ENCODE measurements at regions not wholly inside any gene's neighbourhood (a gene's known extent, or its start where the extent isn't known, plus 50 kb on each side); places are given as distances from the start of the nearest gene placed in this dataset.

GRCh38 chr1:212212906-212213305, 72.3 kb upstream of the PPP2R5A start:
- H3K4me1 ChIP-seq (ENCODE audit: insufficient read depth, low read length), result no peaks in the 10 kb centered on the region
- H3F3A ChIP-seq (ENCODE audit: low read length, unreplicated experiment), result no peaks in the 10 kb centered on the region
- peaks cover 7% of the 10 kb centered on the region; the same call in 1 of the 2 replicates for H3K27me3 ChIP-seq (ENCODE audit: low read length)
- H3K9me3 ChIP-seq (ENCODE audit: low read length), result no peaks in the 10 kb centered on the region
- no peaks in the 10 kb centered on the region for H3K79me2 ChIP-seq (ENCODE audit: low read length)
- H3K4me3 ChIP-seq (ENCODE audit: low read length), result no peak overlapping the region
- no peaks in the 10 kb centered on the region for H3K9me2 ChIP-seq (replicated peaks; ENCODE audit: low read length)
- TF ChIP-seq EZH2 (IDR thresholded peaks at IDR 0.05; ENCODE audit: low read length, unreplicated experiment), result no peak
- TF ChIP-seq, protein P1, sequence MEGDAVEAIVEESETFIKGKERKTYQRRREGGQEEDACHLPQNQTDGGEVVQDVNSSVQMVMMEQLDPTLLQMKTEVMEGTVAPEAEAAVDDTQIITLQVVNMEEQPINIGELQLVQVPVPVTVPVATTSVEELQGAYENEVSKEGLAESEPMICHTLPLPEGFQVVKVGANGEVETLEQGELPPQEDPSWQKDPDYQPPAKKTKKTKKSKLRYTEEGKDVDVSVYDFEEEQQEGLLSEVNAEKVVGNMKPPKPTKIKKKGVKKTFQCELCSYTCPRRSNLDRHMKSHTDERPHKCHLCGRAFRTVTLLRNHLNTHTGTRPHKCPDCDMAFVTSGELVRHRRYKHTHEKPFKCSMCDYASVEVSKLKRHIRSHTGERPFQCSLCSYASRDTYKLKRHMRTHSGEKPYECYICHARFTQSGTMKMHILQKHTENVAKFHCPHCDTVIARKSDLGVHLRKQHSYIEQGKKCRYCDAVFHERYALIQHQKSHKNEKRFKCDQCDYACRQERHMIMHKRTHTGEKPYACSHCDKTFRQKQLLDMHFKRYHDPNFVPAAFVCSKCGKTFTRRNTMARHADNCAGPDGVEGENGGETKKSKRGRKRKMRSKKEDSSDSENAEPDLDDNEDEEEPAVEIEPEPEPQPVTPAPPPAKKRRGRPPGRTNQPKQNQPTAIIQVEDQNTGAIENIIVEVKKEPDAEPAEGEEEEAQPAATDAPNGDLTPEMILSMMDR (conservative IDR thresholded peaks at IDR 0.05; ENCODE audit: low read depth, low read length), result no peak
- TF ChIP-seq EZH2phosphoT487 (IDR thresholded peaks at IDR 0.05; ENCODE audit: borderline replicate concordance, low read length), result no peak
- DNase-seq (no peak), ATAC-seq (no peak)
- H3K27ac ChIP-seq (ENCODE audit: low read length), result no peak overlapping the region
- H3K9ac ChIP-seq (ENCODE audit: low read length), result no peak overlapping the region
- no TSS peak for BruUV-seq (replicated peaks)
- no peak overlapping the region for H2AFZ ChIP-seq (ENCODE audit: low read length)
- intact Hi-C loops (cut with micrococcal nuclease), result no loop called here
- H3K36me3 ChIP-seq (ENCODE audit: low read depth, low read length), result no peaks in the 10 kb centered on the region
- no peaks in the 10 kb centered on the region for H4K20me1 ChIP-seq (ENCODE audit: low read length)
- H3K4me2 ChIP-seq (ENCODE audit: low read length), result no peak overlapping the region
- ChIA-PET CTCF (no interaction called here), POLR2A (ENCODE audit: unreplicated experiment) (interaction anchor here (0.6 kb wide), 1 partner anchor 143 kb away, joined by 19 read pairs; no protein-coding TSS in a partner anchor)

- CTCF ChIA-PET, result no interaction called here
- no peaks in the 10 kb centered on the region for H3K9me2 ChIP-seq (replicated peaks; ENCODE audit: low read length)
These were observed 71.4 kb upstream of the PPP2R5A start for GRCh38 chr1:212213784-212214183.

DNA sequence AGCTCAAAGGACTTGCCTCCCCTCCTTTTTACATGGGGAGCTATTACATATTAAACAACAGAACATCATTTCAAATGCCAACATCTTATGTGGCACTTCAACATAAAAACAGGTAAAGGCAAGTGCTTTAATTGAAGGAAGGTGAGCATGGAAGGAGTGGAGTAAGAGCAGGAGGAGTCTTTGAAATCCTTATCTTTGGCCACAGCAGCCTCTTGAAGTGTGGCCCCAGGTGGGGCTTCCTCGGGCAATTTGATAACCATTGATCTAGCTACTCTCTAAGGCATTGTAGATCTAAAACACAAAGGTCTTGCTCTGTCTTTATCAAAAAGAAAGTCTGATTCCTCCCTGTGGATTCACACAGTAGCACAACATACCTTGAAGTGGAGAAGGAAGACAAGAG, 70.9 kb upstream of the PPP2R5A start:
- Histone ChIP-seq H3K4me1 (ENCODE audit: insufficient read depth, low read length) (no peaks in the 10 kb centered on the region), H3K79me2 (ENCODE audit: low read length) (no peaks in the 10 kb centered on the region), H3K36me3 (ENCODE audit: low read depth, low read length) (no peaks in the 10 kb centered on the region), H3K9me2 (replicated peaks; ENCODE audit: low read length) (no peaks in the 10 kb centered on the region), H3K4me3 (ENCODE audit: low read length) (no peak overlapping the region), H3K27ac (ENCODE audit: low read length) (no peak overlapping the region), H2AFZ (ENCODE audit: low read length) (no peak overlapping the region), H3K27me3 (ENCODE audit: low read length) (peaks cover 7% of the 10 kb centered on the region; the same call in 1 of the 2 replicates), H3F3A (ENCODE audit: low read length, unreplicated experiment) (no peaks in the 10 kb centered on the region), H3K4me2 (ENCODE audit: low read length) (no peak overlapping the region), H3K9me3 (ENCODE audit: low read length) (no peaks in the 10 kb centered on the region), H3K9ac (ENCODE audit: low read length) (no peak overlapping the region), H4K20me1 (ENCODE audit: low read length) (no peaks in the 10 kb centered on the region)
- TF ChIP-seq EZH2phosphoT487 (IDR thresholded peaks at IDR 0.05; ENCODE audit: borderline replicate concordance, low read length), result no peak
- TF ChIP-seq EZH2 (IDR thresholded peaks at IDR 0.05; ENCODE audit: low read length, unreplicated experiment), result no peak
- TF ChIP-seq, protein P1 (conservative IDR thresholded peaks at IDR 0.05; ENCODE audit: low read depth, low read length), result no peak
- CTCF ChIA-PET, result no interaction called here
- ATAC-seq (no peak), DNase-seq (no peak)
- BruUV-seq (replicated peaks), result no TSS peak
- POLR2A ChIA-PET (ENCODE audit: unreplicated experiment), result no interaction called here
- intact Hi-C loops (cut with micrococcal nuclease), result no loop called here

More at GRCh38 chr1:212213784-212214183, 71.4 kb upstream of the PPP2R5A start:
- POLR2A ChIA-PET (ENCODE audit: unreplicated experiment), result no interaction called here
- ATAC-seq (no peak), DNase-seq (no peak)
- intact Hi-C loops (cut with micrococcal nuclease), result no loop called here
- no peaks in the 10 kb centered on the region for H3K4me1 ChIP-seq (ENCODE audit: insufficient read depth, low read length)
- BruUV-seq (replicated peaks), result no TSS peak
- H3K27ac ChIP-seq (ENCODE audit: low read length), result no peak overlapping the region
- no peaks in the 10 kb centered on the region for H3K36me3 ChIP-seq (ENCODE audit: low read depth, low read length)
- H3K79me2 ChIP-seq (ENCODE audit: low read length), result no peaks in the 10 kb centered on the region
- no peak overlapping the region for H3K4me3 ChIP-seq (ENCODE audit: low read length)
- H2AFZ ChIP-seq (ENCODE audit: low read length), result no peak overlapping the region
- TF ChIP-seq EZH2 (IDR thresholded peaks at IDR 0.05; ENCODE audit: low read length, unreplicated experiment), result no peak
- TF ChIP-seq, protein P1 (conservative IDR thresholded peaks at IDR 0.05; ENCODE audit: low read depth, low read length), result no peak
- no peak for TF ChIP-seq EZH2phosphoT487 (IDR thresholded peaks at IDR 0.05; ENCODE audit: borderline replicate concordance, low read length)
- H3K27me3 ChIP-seq (ENCODE audit: low read length), result peaks cover 7% of the 10 kb centered on the region; the same call in 1 of the 2 replicates
- H3K4me2 ChIP-seq (ENCODE audit: low read length), result no peak overlapping the region
- no peaks in the 10 kb centered on the region for H3K9me3 ChIP-seq (ENCODE audit: low read length)
- H3K9ac ChIP-seq (ENCODE audit: low read length), result no peak overlapping the region
- no peaks in the 10 kb centered on the region for H4K20me1 ChIP-seq (ENCODE audit: low read length)
- no peaks in the 10 kb centered on the region for H3F3A ChIP-seq (ENCODE audit: low read length, unreplicated experiment)
